ENCODE measurements at regions not wholly inside any gene's neighbourhood (a gene's known extent, or its start where the extent isn't known, plus 50 kb on each side); places are given as distances from the start of the nearest gene placed in this dataset.

GRCh38 chr18:34562252-34562870 is 147.7 kb upstream of the DTNA start:
- TF ChIP-seq CTCF (IDR thresholded peaks at IDR 0.05) (no peak), POLR2AphosphoS5 (IDR thresholded peaks at IDR 0.05) (no peak), EP300 (IDR thresholded peaks at IDR 0.05; ENCODE audit: low read depth) (no peak)
